ENCODE measurements at regions not wholly inside any gene's neighbourhood (a gene's known extent, or its start where the extent isn't known, plus 50 kb on each side); places are given as distances from the start of the nearest gene placed in this dataset.

- no peak for TF ChIP-seq TAF1 (IDR thresholded peaks at IDR 0.05; ENCODE audit: borderline replicate concordance, insufficient read depth, low read length)
- no peak for TF ChIP-seq SIN3A (IDR thresholded peaks at IDR 0.05; ENCODE audit: borderline replicate concordance, insufficient read depth, low read length)
Observed at GRCh38 chr2:51960841-51961335, 929.0 kb upstream of the NRXN1 start.

Data from PFSK-1 (cell line).